GM21737 (cell line): ENCODE measurements at regions not wholly inside any gene's neighbourhood (a gene's known extent, or its start where the extent isn't known, plus 50 kb on each side); places are given as distances from the start of the nearest gene placed in this dataset.

ENCODE experiments used
- ATAC-seq: cut with Tn5 transposase; IDR thresholded peaks from one replicate; pipeline ENCODE4 v1.9.1; 2021; ENCODE audit warnings: mild to moderate bottlenecking, moderate library complexity; ENCODE audit not compliant: unreplicated experiment

GRCh38 chr11:130611791-130612251 lies 163.4 kb downstream of the ADAMTS15 start:
- no peak for ATAC-seq

GRCh38 chr11:130612291-130612851 lies 163.9 kb downstream of the ADAMTS15 start:
- ATAC-seq = no peak

- no peak for ATAC-seq
Measured at GRCh38 chr11:130613396-130613795, 165.0 kb downstream of the ADAMTS15 start.

- no peak for ATAC-seq
Measured at GRCh38 chr11:130614591-130614990, 166.1 kb downstream of the ADAMTS15 start.

- ATAC-seq = no peak
Measured at GRCh38 chr11:130615561-130615960, 167.1 kb downstream of the ADAMTS15 start.

GRCh38 chr11:130616573-130616972 lies 168.1 kb downstream of the ADAMTS15 start:
- ATAC-seq = no peak

GRCh38 chr11:130617001-130617400 lies 168.6 kb downstream of the ADAMTS15 start:
- no peak for ATAC-seq

GRCh38 chr11:130620548-130620947 lies 172.1 kb downstream of the ADAMTS15 start:
- no peak for ATAC-seq

- no peak for ATAC-seq
Measured at GRCh38 chr11:130622141-130622542, 173.7 kb downstream of the ADAMTS15 start.

GRCh38 chr11:130623670-130624668 lies 175.5 kb downstream of the ADAMTS15 start:
- no peak for ATAC-seq

- ATAC-seq = no peak
Measured at GRCh38 chr11:130624971-130625544, 176.6 kb downstream of the ADAMTS15 start.

GRCh38 chr11:130625578-130626306 lies 177.3 kb downstream of the ADAMTS15 start:
- no peak for ATAC-seq

- ATAC-seq = no peak
Measured at GRCh38 chr11:130629039-130629438, 180.6 kb downstream of the ADAMTS15 start.

- no peak for ATAC-seq
Measured at GRCh38 chr11:130631119-130631518, 182.7 kb downstream of the ADAMTS15 start.

GRCh38 chr11:130633466-130633865 lies 185.0 kb downstream of the ADAMTS15 start:
- no peak for ATAC-seq

GRCh38 chr11:130634186-130634585 lies 185.7 kb downstream of the ADAMTS15 start:
- ATAC-seq = no peak

- no peak for ATAC-seq
Measured at GRCh38 chr11:130634961-130635473, 186.6 kb downstream of the ADAMTS15 start.

- ATAC-seq = no peak
Measured at GRCh38 chr11:130635937-130636630, 187.6 kb downstream of the ADAMTS15 start.

- ATAC-seq = no peak
Measured at GRCh38 chr11:130636722-130637464, 188.4 kb downstream of the ADAMTS15 start.
